ENCODE measurements at regions not wholly inside any gene's neighbourhood (a gene's known extent, or its start where the extent isn't known, plus 50 kb on each side); places are given as distances from the start of the nearest gene placed in this dataset.

GRCh38 chr2:76330865-76331264 lies 620.1 kb upstream of the GCFC2 start:
- Mint-ChIP-seq H3K4me3 (no peak overlapping the region), H3K9me3 (peaks cover 2% of the 10 kb centered on the region), H3K36me3 (ENCODE audit: low read depth) (no peaks in the 10 kb centered on the region), H3K27me3 (ENCODE audit: insufficient read depth) (no peaks in the 10 kb centered on the region), H3K27ac (no peak overlapping the region), H3K4me1 (peaks cover 2% of the 10 kb centered on the region)
- no peaks in the 10 kb centered on the region for H3K4me1 ChIP-seq (ENCODE audit: control insufficient read depth, insufficient read depth, low read length)
- H3K27me3 ChIP-seq (ENCODE audit: control insufficient read depth, insufficient read depth, low read length, poor library complexity, severe bottlenecking) = no peaks in the 10 kb centered on the region
- H3K27ac ChIP-seq (ENCODE audit: low read depth, low read length) = no peak overlapping the region
- TF ChIP-seq, protein P1, sequence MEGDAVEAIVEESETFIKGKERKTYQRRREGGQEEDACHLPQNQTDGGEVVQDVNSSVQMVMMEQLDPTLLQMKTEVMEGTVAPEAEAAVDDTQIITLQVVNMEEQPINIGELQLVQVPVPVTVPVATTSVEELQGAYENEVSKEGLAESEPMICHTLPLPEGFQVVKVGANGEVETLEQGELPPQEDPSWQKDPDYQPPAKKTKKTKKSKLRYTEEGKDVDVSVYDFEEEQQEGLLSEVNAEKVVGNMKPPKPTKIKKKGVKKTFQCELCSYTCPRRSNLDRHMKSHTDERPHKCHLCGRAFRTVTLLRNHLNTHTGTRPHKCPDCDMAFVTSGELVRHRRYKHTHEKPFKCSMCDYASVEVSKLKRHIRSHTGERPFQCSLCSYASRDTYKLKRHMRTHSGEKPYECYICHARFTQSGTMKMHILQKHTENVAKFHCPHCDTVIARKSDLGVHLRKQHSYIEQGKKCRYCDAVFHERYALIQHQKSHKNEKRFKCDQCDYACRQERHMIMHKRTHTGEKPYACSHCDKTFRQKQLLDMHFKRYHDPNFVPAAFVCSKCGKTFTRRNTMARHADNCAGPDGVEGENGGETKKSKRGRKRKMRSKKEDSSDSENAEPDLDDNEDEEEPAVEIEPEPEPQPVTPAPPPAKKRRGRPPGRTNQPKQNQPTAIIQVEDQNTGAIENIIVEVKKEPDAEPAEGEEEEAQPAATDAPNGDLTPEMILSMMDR (conservative IDR thresholded peaks at IDR 0.05) = no peak
- no peaks in the 10 kb centered on the region for H3K36me3 ChIP-seq (ENCODE audit: control insufficient read depth, insufficient read depth, low read length)
- WGBS, 2 experiments (ENCODE audit: insufficient coverage in 1 of 2, insufficient read length in 1 of 2) = 86 to 95% methylated on average over 2 to 3 of the region's 3 CpGs
- H3K4me3 ChIP-seq (ENCODE audit: low read length) = no peak overlapping the region
- H3K9me3 ChIP-seq (ENCODE audit: control insufficient read depth, low read length) = no peaks in the 10 kb centered on the region
- DNase-seq = no peak
- no peak overlapping the region for H3K9ac ChIP-seq (ENCODE audit: extremely low read depth, low read length, poor library complexity, severe bottlenecking)

DNA sequence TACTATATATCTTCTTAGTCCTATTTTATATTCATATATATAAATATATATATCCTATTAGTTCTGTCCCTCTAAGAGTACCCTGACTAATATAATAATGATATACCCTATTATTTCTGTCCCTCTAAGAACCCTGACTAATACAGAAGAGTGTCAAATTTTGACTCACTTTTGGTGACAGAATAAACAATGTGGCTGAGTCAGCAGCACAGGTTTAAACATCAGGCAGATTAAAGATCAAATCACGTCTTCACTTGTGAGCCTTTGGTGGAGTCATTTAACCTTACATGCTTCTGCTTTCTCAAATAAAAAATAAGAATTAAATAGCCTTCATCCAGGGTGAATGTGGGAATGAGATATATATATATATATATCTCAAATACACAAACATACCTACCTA lies 615.9 kb upstream of the GCFC2 start:
- TF ChIP-seq, protein P1 (conservative IDR thresholded peaks at IDR 0.05) = no peak
- H3K36me3 Mint-ChIP-seq (ENCODE audit: low read depth) = no peaks in the 10 kb centered on the region
- Histone ChIP-seq H3K27ac (ENCODE audit: low read depth, low read length) (no peak overlapping the region), H3K4me3 (ENCODE audit: low read length) (no peak overlapping the region), H3K9ac (ENCODE audit: extremely low read depth, low read length, poor library complexity, severe bottlenecking) (no peak overlapping the region), H3K9me3 (ENCODE audit: control insufficient read depth, low read length) (no peaks in the 10 kb centered on the region), H3K4me1 (ENCODE audit: control insufficient read depth, insufficient read depth, low read length) (peaks cover 3% of the 10 kb centered on the region), H3K36me3 (ENCODE audit: control insufficient read depth, insufficient read depth, low read length) (no peaks in the 10 kb centered on the region), H3K27me3 (ENCODE audit: control insufficient read depth, insufficient read depth, low read length, poor library complexity, severe bottlenecking) (no peaks in the 10 kb centered on the region)
- no peak overlapping the region for H3K4me3 Mint-ChIP-seq
- no peaks in the 10 kb centered on the region for H3K9me3 Mint-ChIP-seq
- WGBS, 2 experiments (ENCODE audit: insufficient coverage in 1 of 2, insufficient read length in 1 of 2) = 95% methylated on average over 1 of the region's 1 CpG; no CpG with 5 or more reads in 1 of the 2 experiments
- DNase-seq = no peak
- no peak overlapping the region for H3K27ac Mint-ChIP-seq
- peaks cover 2% of the 10 kb centered on the region for H3K4me1 Mint-ChIP-seq
- no peaks in the 10 kb centered on the region for H3K27me3 Mint-ChIP-seq (ENCODE audit: insufficient read depth)

GRCh38 chr2:76323381-76323780 lies 612.7 kb upstream of the GCFC2 start:
- no peak overlapping the region for H3K9ac ChIP-seq (ENCODE audit: extremely low read depth, low read length, poor library complexity, severe bottlenecking)
- no peak for DNase-seq
- no peaks in the 10 kb centered on the region for H3K9me3 ChIP-seq (ENCODE audit: control insufficient read depth, low read length)
- Mint-ChIP-seq H3K4me1 (no peaks in the 10 kb centered on the region), H3K9me3 (no peaks in the 10 kb centered on the region), H3K4me3 (no peak overlapping the region), H3K27ac (no peak overlapping the region), H3K27me3 (ENCODE audit: insufficient read depth) (no peaks in the 10 kb centered on the region), H3K36me3 (ENCODE audit: low read depth) (no peaks in the 10 kb centered on the region)
- peaks cover 3% of the 10 kb centered on the region for H3K4me1 ChIP-seq (ENCODE audit: control insufficient read depth, insufficient read depth, low read length)
- 94 to 97% methylated on average over 3 to 4 of the region's 4 CpGs for WGBS, 2 experiments (ENCODE audit: insufficient coverage in 1 of 2, insufficient read length in 1 of 2)
- no peak overlapping the region for H3K4me3 ChIP-seq (ENCODE audit: low read length)
- TF ChIP-seq, protein P1 (conservative IDR thresholded peaks at IDR 0.05) = no peak
- H3K27me3 ChIP-seq (ENCODE audit: control insufficient read depth, insufficient read depth, low read length, poor library complexity, severe bottlenecking) = no peaks in the 10 kb centered on the region
- H3K36me3 ChIP-seq (ENCODE audit: control insufficient read depth, insufficient read depth, low read length) = no peaks in the 10 kb centered on the region
- H3K27ac ChIP-seq (ENCODE audit: low read depth, low read length) = no peak overlapping the region
